SK-MEL-5 (cell line): ENCODE measurements at regions not wholly inside any gene's neighbourhood (a gene's known extent, or its start where the extent isn't known, plus 50 kb on each side); places are given as distances from the start of the nearest gene placed in this dataset.
"Not testable (repeated sequence)": the region's sequence is repeated elsewhere in the genome, so short reads cannot be mapped to it uniquely, and the experiment has no call there.

Source experiments
- DNase-seq: peaks from one replicate; pipeline ENCODE4 v3.0.0-alpha.2; 2016; ENCODE audit warnings: low read depth, low spot score
- in situ Hi-C: cut with HindIII; loops from 2 replicates; pipeline ENCODE4 v1.10.0; 2016; ENCODE audit warnings: low sequenced_read_pairs, high pct_unique_total_duplicates, low pct_unique_long_range_greater_than_20kb

DNA sequence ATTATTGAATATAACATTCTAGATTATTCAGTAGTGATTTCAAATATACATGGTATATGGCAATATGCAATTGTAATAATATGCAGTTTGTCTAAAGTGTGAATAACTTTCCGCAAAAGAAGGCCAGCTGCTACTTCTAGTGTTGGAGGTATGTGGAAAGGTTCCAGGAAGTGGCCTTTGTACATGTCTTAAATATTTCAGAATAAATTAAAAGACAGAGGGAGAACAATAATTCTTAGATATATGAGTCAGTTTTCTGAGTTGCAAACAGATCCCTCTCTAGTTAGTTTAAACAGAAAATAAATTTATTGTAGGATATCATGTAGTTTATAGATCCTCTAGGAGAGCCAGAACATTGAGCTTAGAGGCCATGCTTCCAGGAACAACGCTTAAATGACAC lies 210.8 kb upstream of the ELL2 start:
- in situ Hi-C loops: no loop called here
- DNase-seq: no peak

DNA sequence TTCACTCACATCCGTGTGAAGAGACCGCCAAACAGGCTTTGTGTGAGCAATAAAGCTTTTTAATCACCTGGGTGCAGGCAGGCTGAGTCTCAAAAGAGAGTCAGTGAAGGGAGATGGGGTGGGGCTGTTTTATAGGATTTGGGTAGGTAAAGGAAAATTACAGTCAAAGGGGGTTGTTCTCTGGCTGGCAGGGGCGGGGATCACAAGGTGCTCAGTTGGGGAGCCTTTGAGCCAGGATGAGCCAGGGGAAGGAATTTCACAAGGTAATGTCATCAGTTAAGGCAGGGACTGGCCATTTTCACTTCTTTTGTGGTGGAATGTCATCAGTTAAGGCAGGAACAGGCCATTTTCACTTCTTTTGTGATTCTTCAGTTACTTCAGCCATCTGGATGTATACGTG lies 210.3 kb upstream of the ELL2 start:
- DNase-seq, in situ Hi-C loops: not testable (repeated sequence)

DNA sequence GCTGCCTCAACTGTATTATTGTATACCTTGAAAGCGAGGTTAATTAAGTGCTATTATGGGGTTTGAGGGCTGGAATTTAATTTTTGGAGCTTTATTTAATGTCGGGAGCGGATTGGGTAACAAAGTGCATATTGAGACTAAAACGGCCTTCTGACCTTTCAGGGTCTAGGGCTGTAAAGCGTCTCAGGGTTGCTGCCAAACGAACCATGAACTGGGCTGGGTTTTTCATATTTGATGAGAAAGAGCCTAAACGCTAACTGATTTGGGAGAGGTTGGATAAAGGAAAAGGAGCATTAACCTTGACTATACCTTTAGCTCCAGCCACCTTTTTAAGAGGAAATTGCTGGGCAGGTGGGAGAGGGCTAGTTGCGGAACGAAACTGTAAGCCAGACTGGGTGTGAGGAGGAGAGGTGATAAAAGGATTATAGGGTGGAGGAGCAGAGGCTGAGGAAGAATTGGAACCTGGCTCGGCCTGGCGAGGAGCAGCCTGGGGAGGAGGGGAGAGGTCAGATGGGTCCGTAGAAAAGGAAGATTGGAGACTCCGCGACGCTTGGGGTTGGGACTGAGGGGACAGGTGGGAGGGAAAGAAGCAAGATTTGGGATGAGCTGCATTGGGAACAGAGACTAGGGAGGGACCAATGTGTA lies 209.0 kb upstream of the ELL2 start:
- DNase-seq: not testable (repeated sequence)

DNA sequence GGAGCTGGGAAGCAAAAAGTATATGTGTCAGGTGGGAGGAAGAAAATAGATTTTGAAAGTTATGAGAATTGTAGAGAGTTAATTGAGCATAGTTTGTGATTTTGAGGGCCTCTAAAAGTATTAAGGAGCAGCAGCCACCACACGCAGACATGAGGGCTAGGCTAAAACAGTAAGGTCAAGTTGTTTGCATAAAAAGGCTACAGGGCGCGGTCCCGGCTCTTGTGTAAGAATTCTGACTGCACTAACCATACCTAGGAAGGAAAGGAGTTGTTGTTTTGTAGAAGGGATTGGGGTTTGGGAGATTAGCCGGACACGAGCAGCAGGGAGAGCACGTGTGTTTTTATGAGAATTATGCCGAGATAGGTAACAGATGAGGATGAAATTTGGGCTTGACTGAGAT lies 207.2 kb upstream of the ELL2 start:
- in situ Hi-C loops, DNase-seq: not testable (repeated sequence)

More for the DNA sequence above, 209.0 kb upstream of the ELL2 start:
- in situ Hi-C loops: not testable (repeated sequence)

DNA sequence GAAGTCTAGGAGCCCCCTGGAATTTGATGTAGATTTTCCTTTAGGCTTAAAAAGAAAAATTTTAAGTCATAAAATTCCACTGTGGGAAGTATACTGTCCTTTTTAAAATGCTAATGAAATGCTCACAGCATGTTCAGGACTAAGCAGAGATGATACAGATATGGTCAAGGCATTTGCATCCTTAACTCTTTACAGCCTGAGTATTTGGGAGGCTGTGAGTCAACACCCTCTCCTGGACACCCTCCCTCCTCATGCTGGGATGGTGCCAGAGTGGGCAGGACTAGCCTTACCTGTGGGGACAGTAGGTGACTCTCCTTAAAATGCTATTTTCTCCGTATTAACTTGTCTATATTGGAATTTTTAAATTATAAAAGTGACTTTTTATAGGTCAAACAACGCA lies 197.4 kb upstream of the ELL2 start:
- no peak for DNase-seq
- in situ Hi-C loops: no loop called here

DNA sequence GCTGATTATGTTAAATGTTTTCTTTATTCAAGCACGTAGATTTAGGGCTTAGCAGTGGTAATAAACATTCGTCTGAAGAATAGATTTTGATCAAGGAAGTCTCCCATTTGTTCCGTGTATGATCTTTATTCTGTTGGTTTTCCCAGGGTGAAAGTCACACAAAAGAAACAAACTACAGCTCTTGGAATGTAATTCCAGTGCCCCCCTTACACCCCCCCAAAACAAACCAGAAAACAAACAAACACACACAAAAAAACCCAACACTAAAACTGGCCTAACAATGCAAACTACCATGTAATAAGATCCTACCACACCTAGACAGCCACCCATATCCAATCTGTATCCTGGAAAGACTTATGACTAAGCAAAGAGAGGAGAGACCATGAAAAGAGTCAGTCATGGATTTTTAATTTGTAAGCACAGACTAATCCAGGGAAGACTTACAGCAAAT lies 196.2 kb upstream of the ELL2 start:
- DNase-seq: no peak

DNA sequence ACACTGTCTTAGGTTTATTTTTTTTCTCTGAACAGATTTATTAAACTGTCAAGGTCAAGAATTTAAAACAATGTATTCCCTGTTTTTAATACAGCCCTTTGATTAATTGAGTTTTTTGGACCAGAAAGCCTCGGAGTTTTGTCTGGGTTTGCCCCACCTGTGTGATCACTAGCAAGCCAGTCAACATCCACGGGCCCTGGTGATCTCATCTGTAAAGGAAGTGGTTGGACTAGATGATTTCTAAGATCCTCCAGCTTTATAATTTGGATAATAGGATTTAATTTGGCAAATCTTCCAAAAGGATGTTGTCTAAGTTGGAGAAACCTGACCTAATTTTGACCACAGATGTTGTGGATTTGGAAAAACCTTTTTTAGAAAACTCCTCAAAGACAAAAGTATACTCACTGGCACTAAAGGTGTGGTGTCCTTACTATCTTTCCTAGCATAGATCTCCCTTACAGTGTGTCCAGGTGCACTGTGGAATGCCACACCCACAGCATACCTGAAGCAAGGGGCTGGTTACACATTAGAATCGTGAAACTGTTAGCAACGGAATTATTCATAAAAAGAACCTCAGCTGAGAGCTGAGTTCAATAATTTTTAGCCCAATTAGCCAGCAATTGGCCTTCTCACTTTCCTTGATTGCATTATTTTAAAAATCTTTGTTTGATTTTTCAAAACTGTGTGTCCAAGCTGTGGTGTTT lies 195.6 kb upstream of the ELL2 start:
- no peak for DNase-seq
- in situ Hi-C loops: no loop called here

More for the DNA sequence above, 196.2 kb upstream of the ELL2 start:
- in situ Hi-C loops: no loop called here

DNA sequence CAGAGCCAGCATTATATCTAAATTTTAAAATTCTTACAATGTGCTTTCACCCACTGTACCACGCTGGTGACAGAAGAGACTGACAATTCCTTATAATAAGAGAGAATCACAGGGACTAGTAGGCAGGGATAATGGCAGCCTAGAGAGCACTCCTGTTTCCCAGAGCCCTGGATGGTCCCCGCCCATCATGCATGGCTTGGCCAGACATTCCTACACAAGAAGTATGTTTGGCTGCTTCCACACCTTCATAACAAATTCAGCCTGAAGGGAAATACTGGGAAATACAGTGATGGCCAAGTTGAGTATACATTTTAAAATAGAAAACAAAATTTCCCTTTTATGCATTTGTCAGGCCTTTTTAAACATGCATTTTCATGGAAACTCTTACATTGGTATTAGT lies 193.5 kb upstream of the ELL2 start:
- in situ Hi-C loops: no loop called here
- DNase-seq: no peak

DNA sequence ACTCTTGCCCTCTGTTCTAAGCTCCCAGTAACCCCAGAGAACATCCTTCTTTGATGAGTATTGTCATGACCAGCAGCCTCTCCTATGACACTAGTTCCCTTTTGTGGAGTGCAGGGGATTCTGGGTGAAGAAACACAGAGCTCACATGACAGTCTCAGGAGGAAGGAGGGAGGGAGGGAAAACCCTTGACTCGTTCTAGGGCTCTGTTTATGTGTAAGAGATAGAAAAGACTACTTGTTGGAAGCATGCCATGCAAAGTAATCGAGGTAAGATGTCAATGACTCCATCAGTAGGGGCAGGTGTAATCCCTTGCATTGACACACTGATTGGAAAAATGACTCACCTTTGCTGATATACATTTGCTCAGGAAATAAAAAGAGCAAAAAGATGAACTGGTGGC lies 190.2 kb upstream of the ELL2 start:
- in situ Hi-C loops: no loop called here
- DNase-seq: peak; percentile 10

DNA sequence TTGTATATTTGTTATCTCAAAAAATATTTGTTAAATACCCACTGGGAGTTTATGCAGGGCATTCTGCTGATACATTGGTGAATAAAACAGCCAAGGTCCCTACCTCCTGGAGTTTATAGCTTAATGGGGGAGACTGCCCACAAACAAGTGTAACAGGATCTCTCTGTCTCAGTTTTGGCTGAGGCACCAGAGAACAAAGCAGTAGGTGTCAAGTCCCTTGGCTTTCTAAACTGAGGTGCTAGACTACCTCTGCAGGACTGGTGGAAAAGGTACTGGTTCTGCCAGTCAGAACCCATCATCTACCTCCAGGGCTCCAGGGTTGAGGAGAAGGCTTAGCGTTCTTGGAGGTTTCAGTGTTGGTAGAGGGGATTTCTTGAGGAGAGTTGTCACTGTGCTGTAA lies 188.4 kb upstream of the ELL2 start:
- in situ Hi-C loops: no loop called here

DNA sequence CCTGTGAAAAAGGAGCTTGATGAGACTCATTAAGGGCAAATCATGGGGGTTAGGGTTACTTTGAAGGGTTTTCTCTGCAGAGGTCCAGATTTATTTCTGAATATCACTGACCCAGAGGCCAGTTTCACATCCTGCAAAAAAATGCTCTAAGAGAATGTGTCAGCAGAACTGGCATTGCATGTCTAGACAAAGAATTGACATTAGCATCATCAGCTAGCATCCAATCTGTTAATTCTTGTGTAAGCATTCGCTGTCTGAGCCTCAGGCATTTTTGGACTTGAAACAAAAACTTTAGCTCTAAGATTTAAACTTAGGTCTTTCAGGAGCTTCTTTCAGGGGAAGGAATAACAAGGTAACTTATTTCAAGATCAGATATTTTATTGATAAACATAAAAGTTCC lies 187.9 kb upstream of the ELL2 start:
- no peak for DNase-seq
- in situ Hi-C loops: no loop called here

More for the DNA sequence above, 188.4 kb upstream of the ELL2 start:
- no peak for DNase-seq

DNA sequence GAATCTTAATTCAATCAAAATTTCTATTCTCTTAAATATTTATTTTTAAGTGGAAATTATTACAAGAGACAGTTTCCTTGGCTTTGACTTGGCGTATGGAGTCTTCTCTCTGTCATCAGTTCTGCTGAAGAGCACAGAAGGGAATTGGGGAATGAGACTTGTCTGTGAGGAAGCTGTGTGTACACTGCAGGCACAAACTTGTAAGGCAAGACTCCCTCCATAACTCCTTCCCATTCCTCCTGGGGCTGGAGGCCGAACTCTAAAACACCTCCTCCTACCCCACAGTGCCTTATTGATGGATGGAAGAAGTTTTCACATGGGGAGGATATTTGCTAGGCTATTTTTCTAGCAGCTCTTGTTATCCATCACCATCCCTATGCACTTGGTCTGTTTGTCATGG lies 187.4 kb upstream of the ELL2 start:
- in situ Hi-C loops: no loop called here
- DNase-seq: no peak

DNA sequence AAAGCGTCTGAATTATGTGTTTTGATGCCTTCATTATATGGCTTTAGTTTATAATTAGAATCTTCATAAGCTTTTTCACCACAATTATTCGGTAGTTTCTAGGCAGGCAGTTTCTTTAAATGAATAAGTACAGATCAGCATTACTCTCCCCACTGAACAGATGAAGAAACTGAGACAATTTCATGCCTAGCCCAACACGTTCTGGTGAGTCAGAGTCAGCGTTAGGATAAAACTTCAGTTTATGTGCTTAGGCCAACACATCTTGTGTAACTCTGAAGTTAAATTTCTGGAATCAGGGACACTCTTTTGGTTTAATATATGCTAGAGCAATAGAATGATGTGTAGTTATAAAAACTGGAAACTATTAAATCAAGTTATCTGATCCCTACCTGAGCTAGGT lies 186.7 kb upstream of the ELL2 start:
- no peak for DNase-seq
- in situ Hi-C loops: no loop called here

DNA sequence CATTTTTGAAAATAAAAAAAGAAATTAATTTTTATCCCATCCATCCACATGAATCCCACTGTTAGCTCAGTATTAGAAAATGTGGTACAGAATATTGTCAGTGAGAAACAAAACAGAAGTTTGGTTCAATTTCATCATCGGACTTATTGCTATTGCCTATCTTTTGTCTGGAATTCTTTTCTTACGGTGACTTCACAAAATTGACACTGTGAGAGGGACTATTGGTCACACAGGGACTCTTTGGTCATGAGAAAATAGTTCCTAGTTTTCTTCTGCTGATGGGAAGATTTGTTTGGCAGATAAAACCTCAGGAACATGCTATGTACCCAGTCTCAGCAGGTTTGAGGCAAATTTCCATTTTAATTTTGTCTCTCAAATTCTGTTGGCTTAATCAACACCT lies 186.2 kb upstream of the ELL2 start:
- no peak for DNase-seq
- in situ Hi-C loops: no loop called here

DNA sequence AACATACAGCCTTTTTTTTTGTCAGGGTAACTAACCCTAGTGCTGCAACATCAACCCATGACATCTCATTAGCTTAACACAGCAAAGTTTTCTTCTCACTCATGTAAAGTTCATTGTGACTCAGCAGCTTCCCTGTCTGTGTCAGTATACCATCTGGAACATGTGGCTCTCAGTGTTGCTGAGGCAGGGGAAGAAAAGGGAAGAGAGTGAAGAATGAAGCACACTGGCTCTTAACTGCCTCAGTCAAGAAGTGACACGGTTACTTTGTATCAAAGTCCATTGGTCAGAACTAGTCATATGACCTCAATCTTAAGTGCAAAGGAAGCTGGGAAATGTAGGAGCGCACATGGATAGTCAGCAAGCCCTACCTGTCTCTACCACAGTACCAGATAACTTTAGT lies 185.0 kb upstream of the ELL2 start:
- DNase-seq: no peak
- in situ Hi-C loops: no loop called here

DNA sequence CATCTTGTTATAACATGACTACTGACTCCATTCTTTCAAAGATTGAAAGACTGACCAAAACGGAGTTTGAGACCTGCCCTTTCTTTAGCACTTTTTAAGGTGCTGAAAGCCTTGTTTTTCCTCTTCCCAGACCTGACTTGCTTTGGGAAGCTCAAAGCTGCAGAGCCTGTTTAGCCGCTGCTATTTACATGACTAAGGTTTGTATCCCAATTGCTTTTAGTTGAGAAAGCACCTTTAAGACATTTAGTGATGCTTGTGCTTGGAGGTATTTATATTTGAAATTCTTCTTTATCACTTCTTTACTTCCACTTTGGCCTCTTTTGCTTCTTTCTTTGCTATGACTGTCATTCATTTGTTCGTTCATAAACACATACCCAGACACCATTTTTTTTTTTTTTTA lies 182.6 kb upstream of the ELL2 start:
- in situ Hi-C loops: no loop called here

DNA sequence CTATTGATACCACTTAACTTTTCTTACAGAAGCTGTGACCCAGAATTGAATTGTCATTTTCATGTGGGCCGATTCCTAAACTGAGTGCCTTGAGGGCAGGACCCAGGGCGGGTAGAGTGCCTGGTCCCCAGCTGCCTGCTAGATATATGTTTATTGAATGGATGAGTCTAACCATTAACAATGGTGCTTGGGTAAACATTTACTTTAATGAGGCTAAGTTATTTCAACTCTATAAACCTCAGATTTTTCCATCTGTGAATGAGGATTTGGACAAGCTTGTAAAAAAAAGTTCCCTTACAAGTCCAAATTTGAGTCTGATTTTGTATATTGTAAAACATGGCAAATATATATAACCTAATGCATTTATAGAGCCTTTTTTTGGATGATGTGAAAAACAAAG lies 181.8 kb upstream of the ELL2 start:
- in situ Hi-C loops: no loop called here
- no peak for DNase-seq

More for the DNA sequence above, 182.6 kb upstream of the ELL2 start:
- no peak for DNase-seq

DNA sequence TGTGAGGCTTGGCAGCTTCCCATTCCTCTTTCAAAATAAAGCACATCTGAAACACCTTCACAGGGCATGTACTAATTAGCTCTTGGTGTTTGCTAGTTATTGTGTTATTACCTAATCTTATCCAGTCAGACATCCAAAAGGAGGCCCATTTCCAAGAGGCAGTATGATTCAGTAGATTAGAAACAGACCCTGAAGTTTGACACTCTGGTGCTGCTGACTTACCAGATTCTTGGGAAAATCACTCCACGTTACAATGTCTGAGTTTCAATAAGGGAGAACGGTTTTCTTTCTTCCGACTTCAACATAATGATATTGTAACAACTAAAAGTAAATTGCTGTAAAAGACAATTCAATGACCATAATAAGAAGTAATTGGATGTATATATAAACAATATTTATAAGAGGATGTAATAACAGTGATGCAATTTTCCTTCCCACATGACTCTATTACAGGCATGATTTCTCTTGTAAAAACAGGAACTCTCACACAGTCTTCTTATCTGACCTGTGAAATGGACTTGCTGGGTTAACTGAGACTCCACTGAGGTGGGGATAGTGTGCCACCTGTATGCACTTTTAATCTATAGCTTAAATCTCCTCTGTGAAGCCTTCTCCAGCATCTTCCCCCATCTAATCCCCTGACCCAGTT lies 181.3 kb upstream of the ELL2 start:
- DNase-seq: no peak
- in situ Hi-C loops: no loop called here
